SU-DHL-6 (cell line): ENCODE measurements at regions not wholly inside any gene's neighbourhood (a gene's known extent, or its start where the extent isn't known, plus 50 kb on each side); places are given as distances from the start of the nearest gene placed in this dataset.

Experiments
- H2AFZ ChIP-seq: fragments of 200-600 bp; sonication (generic); 2 replicates; pipeline ENCODE4 v1.6.1; 2014; ENCODE audit warnings: low read depth, mild to moderate bottlenecking, moderate library complexity, mixed read lengths, antibody characterized with exemption, low read length; ENCODE audit not compliant: severe bottlenecking
- H3F3A ChIP-seq: fragments of 200-600 bp; shearing (Covaris generic); 2 replicates; pipeline ENCODE4 v1.6.0; 2016; ENCODE audit warnings: antibody characterized with exemption, mild to moderate bottlenecking; ENCODE audit not compliant: insufficient read depth
- H3K27ac ChIP-seq: fragments of 200-600 bp; sonication (generic); 2 replicates; pipeline ENCODE4 v1.5.1; 2016; ENCODE audit warnings: low read depth, mild to moderate bottlenecking, low read length, moderate library complexity, mixed read lengths
- H3K27me3 ChIP-seq: fragments of 200-600 bp; sonication (generic), shearing (Covaris generic); 2 replicates; pipeline ENCODE4 v1.6.0; 2014; ENCODE audit warnings: mild to moderate bottlenecking, low read length
- H3K36me3 ChIP-seq: fragments of 200-600 bp; sonication (generic); 2 replicates; pipeline ENCODE4 v1.6.1; 2014; ENCODE audit warnings: mild to moderate bottlenecking, low read length, mixed read lengths
- H3K4me2 ChIP-seq: fragments of 300-600, 200-600 bp; shearing (Covaris generic), sonication (generic); 2 replicates; pipeline ENCODE4 v1.6.0; 2014; ENCODE audit warnings: low read length, low read depth, mild to moderate bottlenecking; ENCODE audit not compliant: poor library complexity, severe bottlenecking
- H3K4me3 ChIP-seq: fragments of 200-600 bp; sonication (generic); 2 replicates; pipeline ENCODE4 v1.5.1; 2014; ENCODE audit warnings: antibody characterized with exemption, low read length, mild to moderate bottlenecking, mixed read lengths; ENCODE audit not compliant: insufficient read depth, poor library complexity, severe bottlenecking
- H3K79me2 ChIP-seq: fragments of 200-600 bp; sonication (generic); 2 replicates; pipeline ENCODE4 v1.6.1; 2014; ENCODE audit warnings: mild to moderate bottlenecking, low read length, moderate library complexity; ENCODE audit not compliant: insufficient read depth
- H3K9ac ChIP-seq: fragments of 200-600 bp; sonication (generic); 2 replicates; pipeline ENCODE4 v1.7.0; 2014; ENCODE audit warnings: mild to moderate bottlenecking, low read length
- H3K9me2 ChIP-seq: fragments of 200-600 bp; sonication (generic); replicated peaks from 2 replicates; pipeline ENCODE4 v1.6.1; 2014; ENCODE audit warnings: low read length; ENCODE audit not compliant: insufficient read depth
- H3K9me3 ChIP-seq: fragments of 200-600 bp; sonication (generic); 2 replicates; pipeline ENCODE4 v1.6.1; 2014; ENCODE audit warnings: low read length, mixed read lengths; ENCODE audit not compliant: insufficient read depth
- H4K20me1 ChIP-seq: fragments of 200-600 bp; sonication (generic); 2 replicates; pipeline ENCODE4 v1.6.1; 2014; ENCODE audit warnings: low read depth, mild to moderate bottlenecking, antibody characterized with exemption, low read length, moderate library complexity, mixed read lengths
- EZH2phosphoT487 ChIP-seq: fragments of 200-600 bp; sonication (generic), shearing (Covaris generic); conservative IDR thresholded peaks from 2 replicates; pipeline ENCODE4 v1.6.1; 2018; ENCODE audit warnings: mild to moderate bottlenecking, antibody characterized with exemption, low read length, moderate library complexity, mixed read lengths
- TF ChIP-seq, protein P1 (sequence below): fragments of 200-600 bp; sonication (generic); IDR thresholded peaks from one replicate; pipeline ENCODE4 v1.5.1; 2017; ENCODE audit warnings: antibody characterized with exemption, mild to moderate bottlenecking, low read length, moderate library complexity; ENCODE audit not compliant: insufficient read depth, poor library complexity, severe bottlenecking

DNA sequence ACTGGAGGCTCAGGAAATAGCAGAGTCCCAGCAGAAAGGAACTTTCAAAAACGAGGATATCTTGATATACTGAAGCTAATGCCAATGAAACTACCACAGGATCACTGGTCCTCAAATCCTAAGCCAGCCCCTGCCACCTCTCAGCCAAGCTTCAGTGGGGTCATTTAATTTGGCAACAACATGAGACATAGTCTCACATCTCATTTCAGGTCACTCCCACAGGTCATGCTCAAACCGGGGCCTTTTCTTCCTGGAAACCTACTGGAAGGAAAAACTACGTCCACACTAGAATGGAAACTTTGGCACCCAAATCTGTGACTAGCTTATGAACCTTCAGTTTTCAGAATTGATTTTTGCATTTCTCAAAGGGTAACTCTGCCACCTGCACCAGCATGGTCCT is 61.9 kb upstream of the CYP2D6 start:
- Histone ChIP-seq H4K20me1 (peaks cover under 1% of the 10 kb centered on the region; the same call in 1 of the 2 replicates), H3K9me3 (no peaks in the 10 kb centered on the region), H3K4me2 (no peak overlapping the region), H3K4me3 (no peak overlapping the region), H3K27ac (no peak overlapping the region), H3K9ac (no peak overlapping the region), H3F3A (no peaks in the 10 kb centered on the region), H3K79me2 (peaks cover 87% of the 10 kb centered on the region), H3K27me3 (no peaks in the 10 kb centered on the region), H3K36me3 (no peaks in the 10 kb centered on the region), H3K9me2 (no peaks in the 10 kb centered on the region), H2AFZ (no peak overlapping the region)
- TF ChIP-seq, protein P1, sequence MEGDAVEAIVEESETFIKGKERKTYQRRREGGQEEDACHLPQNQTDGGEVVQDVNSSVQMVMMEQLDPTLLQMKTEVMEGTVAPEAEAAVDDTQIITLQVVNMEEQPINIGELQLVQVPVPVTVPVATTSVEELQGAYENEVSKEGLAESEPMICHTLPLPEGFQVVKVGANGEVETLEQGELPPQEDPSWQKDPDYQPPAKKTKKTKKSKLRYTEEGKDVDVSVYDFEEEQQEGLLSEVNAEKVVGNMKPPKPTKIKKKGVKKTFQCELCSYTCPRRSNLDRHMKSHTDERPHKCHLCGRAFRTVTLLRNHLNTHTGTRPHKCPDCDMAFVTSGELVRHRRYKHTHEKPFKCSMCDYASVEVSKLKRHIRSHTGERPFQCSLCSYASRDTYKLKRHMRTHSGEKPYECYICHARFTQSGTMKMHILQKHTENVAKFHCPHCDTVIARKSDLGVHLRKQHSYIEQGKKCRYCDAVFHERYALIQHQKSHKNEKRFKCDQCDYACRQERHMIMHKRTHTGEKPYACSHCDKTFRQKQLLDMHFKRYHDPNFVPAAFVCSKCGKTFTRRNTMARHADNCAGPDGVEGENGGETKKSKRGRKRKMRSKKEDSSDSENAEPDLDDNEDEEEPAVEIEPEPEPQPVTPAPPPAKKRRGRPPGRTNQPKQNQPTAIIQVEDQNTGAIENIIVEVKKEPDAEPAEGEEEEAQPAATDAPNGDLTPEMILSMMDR: no peak
- no peak for TF ChIP-seq EZH2phosphoT487

DNA sequence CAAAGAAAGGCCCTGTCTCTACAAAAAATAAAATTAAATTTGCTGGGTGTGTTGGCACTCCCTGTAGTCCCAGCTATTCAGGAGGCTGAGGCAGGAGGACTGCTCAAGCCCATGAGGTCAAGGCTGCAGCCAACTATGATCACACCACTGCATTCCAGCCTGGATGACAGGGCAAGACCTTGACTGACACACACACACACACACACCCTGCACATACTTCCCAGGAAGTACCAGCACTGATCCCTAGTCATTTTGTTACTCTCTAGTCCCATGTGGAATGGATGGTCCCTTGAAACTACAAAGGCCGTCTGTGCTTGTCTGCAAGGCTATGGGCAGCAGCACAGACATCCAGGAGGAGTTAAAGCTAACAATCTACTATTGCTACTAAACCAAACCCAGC is 59.7 kb upstream of the CYP2D6 start:
- Histone ChIP-seq H3K79me2 (peaks cover 91% of the 10 kb centered on the region), H3K4me2 (no peak overlapping the region), H3K9ac (no peak overlapping the region), H3K4me3 (no peak overlapping the region), H4K20me1 (no peaks in the 10 kb centered on the region; the same call in 1 of the 2 replicates), H3F3A (no peaks in the 10 kb centered on the region), H3K9me3 (no peaks in the 10 kb centered on the region), H3K9me2 (no peaks in the 10 kb centered on the region), H3K27ac (no peak overlapping the region), H2AFZ (no peak overlapping the region), H3K36me3 (no peaks in the 10 kb centered on the region), H3K27me3 (no peaks in the 10 kb centered on the region)
- no peak for TF ChIP-seq EZH2phosphoT487
- TF ChIP-seq, protein P1: no peak

DNA sequence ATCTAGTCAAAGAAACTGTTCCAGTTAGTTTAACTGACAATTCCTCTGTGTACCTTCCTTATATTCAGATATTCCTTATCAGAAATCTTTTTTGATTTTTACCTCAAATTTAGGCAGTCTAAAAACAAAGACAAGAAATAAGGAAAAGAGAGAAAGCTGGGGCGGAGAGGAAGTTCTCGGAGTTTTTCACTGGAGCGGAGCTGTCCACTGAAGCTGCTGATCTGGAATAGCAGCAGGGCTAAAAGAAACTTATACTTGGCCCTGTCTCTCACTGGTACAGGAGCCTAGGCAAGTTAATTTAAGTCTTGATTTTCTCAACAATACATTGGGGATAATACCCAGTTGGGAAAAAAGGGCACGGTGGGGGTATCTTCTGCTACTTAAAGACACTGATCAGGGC is 59.2 kb upstream of the CYP2D6 start:
- Histone ChIP-seq H3K36me3 (no peaks in the 10 kb centered on the region), H3K4me2 (no peak overlapping the region), H3K9ac (no peak overlapping the region), H3K9me3 (no peaks in the 10 kb centered on the region), H3K79me2 (peaks cover 91% of the 10 kb centered on the region), H4K20me1 (no peaks in the 10 kb centered on the region; the same call in 1 of the 2 replicates), H3K27ac (no peak overlapping the region), H3F3A (no peaks in the 10 kb centered on the region), H2AFZ (no peak overlapping the region), H3K9me2 (no peaks in the 10 kb centered on the region), H3K27me3 (no peaks in the 10 kb centered on the region), H3K4me3 (no peak overlapping the region)
- TF ChIP-seq, protein P1: no peak
- no peak for TF ChIP-seq EZH2phosphoT487
